ENCODE measurements at regions not wholly inside any gene's neighbourhood (a gene's known extent, or its start where the extent isn't known, plus 50 kb on each side); places are given as distances from the start of the nearest gene placed in this dataset.

- TF ChIP-seq EP300 (IDR thresholded peaks at IDR 0.05), result no peak
- TF ChIP-seq POLR2A (IDR thresholded peaks at IDR 0.05), result no peak
- no peak for TF ChIP-seq CTCF (IDR thresholded peaks at IDR 0.05)
- no peak for TF ChIP-seq POLR2AphosphoS5 (IDR thresholded peaks at IDR 0.05)
These were observed 98.9 kb upstream of the NANOS1 start for GRCh38 chr10:118930614-118931013.

Data from stomach (tissue), 4 donors.